Amniotic epithelial cell (primary cell): ENCODE measurements at regions not wholly inside any gene's neighbourhood (a gene's known extent, or its start where the extent isn't known, plus 50 kb on each side); places are given as distances from the start of the nearest gene placed in this dataset.

Experiments used
- DNase-seq: peaks from one replicate; pipeline ENCODE4 v3.0.0-alpha.2; 2010; ENCODE audit warnings: low read depth

GRCh38 chr10:118501171-118501570, 94.3 kb downstream of the PRLHR start:
- no peak for DNase-seq

DNA sequence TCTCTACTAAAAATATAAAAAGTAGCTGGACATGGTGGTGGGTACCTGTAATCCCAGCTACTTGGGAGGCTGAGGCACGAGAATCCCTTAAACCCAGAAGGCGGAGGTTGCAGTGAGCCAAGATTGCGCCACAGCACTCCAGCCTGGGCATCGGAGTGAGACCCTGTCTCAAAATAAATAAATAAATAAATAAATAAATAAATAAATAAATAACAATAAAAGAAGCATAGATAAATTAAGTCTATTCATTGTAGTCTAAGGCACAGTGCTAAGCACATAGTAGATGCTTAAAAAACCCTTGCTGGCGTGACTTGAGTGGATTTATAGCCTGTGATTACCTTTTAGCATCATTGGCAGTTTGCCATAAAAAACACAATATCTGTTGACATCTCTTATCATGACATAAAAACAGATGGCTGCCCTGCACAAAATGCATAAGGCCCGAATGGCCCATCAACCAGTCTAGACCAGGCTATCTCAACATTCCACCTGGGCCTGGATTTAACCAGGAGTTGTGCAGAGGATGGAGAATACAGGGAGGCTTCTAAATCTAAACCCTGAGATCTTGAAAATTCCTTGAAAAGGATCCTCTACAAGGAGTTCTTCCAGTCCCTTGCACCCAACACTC, 94.9 kb downstream of the PRLHR start:
- DNase-seq = no peak

GRCh38 chr10:118499186-118499585, 96.3 kb downstream of the PRLHR start:
- DNase-seq = no peak

DNA sequence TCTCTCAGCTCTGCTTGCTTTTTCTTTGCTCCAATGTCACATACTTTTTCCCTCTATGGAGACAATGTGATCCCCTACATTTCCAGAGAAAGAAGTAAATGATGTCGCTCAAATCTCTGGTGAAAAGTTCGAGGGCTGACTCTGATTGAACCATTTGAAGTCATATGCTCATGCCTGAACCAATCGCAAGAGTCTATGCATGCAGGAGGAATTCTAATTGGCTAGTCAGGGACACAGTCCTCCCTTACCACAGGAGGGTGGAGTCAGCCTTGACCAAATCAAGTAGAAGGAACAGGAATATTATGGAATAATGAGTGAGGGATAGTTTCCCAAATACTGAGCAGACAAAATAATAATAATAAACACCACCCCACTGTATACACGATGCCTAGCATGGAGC, 96.8 kb downstream of the PRLHR start:
- no peak for DNase-seq

DNA sequence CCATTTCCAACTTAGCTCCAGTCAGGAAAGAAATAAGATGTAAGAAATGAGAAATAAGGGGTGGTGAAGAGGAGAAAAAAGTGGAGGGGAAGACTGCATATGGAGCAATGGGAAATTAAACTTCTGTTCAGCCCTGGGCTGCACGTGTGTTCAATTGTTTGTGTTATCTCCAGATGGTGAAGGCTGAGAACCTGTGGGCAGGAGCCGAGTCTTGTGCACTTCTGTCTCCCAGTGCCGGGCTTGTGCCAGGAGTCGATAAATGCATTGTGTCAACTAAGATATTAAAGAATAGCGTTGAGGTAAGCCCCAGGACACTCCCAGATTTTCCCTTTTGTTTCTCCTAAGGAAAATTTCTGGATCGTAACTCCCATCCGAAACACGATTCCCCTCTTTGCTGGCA, 98.2 kb downstream of the PRLHR start:
- no peak for DNase-seq

GRCh38 chr10:118496525-118496924, 98.9 kb downstream of the PRLHR start:
- DNase-seq = no peak

DNA sequence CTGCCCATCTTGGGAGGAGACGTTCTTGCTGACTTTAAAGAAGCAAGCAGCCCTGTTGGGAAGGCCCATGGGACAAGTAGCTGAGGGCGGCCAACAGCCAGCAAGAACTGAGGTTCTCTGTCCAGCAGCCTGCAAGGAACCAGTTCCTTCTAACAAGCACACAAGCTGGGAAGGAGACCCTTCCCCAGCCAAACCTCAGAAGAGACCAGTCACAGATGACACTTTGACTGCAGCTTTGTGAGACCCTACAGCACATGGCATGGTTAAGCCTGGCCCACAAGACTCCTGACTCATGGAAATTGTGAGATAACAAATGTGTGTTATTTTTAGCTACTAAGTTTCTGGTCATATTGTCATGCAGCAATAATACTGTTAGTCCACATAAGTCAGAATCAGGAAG, 99.9 kb downstream of the PRLHR start:
- no peak for DNase-seq

DNA sequence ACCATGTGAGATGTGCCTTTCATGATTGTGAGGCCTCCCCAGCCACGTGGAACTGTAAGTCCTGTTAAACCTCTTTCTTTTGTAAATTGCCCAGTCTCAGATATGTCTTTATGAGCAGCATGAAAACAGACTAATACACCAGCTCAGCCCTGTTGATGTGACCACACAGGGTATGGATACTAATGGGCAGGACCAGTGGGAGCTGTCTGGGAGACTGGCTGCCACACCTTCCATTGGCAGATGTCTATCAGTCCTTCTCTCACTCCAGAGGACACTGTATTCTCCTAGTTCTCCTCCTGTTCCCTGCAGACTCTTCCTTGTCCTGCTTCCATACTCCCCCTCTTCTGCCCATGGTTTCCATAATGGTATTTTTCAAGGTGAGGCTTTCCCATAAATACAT, 104.4 kb downstream of the PRLHR start:
- no peak for DNase-seq

GRCh38 chr10:118488710-118489497, 106.5 kb downstream of the PRLHR start:
- DNase-seq = no peak

DNA sequence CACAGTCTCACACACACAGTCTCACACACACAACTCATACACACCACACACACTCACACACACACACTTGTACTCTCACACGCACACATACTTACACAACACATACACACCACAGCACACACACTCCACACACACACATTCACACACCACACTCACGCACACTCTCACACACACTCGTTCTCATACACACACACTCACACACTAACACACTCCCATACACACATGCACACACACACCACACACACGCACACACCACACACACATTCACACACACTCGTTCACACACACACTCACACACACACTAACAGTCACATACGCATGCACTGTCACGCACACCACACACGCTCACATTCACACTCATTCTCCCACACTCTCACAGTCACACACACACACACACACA, 109.8 kb downstream of the PRLHR start:
- no peak for DNase-seq

- no peak for DNase-seq
Observed at GRCh38 chr10:118484152-118484871, 111.1 kb downstream of the PRLHR start.

DNA sequence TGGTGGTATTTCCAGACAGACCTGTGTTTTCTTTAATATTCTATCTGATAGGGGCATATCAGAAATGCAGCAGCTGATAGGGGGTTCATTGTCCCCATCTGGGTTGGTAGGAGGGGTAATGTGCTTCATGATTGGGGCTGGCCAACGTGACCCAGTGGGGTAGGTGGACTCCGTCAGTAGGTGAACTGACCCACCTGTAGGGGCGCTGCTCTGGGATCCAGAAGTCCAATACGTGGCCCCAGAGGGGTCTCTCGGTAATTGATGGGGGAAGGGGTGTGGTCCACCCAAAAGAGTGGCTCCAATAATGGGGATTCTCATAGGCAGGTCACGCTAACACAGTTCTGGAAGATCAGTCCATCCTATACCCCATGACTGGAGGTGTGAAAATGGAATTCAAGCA, 112.0 kb downstream of the PRLHR start:
- DNase-seq = no peak

- no peak for DNase-seq
Observed at GRCh38 chr10:118482393-118483331, 112.8 kb downstream of the PRLHR start.

- DNase-seq = no peak
Observed at GRCh38 chr10:118481871-118482270, 113.6 kb downstream of the PRLHR start.

GRCh38 chr10:118475214-118475613, 120.2 kb downstream of the PRLHR start:
- no peak for DNase-seq

DNA sequence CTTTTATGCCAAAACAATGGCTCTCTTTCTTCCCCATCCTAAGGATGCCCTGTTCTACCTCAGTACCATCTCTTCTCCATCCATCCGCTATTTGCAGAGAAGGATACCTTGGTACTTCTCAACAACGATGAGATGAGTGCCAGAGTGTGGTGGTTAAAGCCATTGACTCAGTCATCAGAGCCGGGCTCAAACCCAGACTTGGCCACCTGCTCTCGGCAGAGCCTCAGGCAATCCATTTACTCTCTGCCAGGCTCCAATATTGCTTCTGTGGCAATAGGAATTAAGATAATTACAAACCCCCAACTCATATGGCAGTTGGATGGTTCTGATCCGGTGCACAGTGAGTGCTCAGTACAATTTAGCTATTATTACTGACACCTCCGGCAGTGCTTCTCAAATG, 121.3 kb downstream of the PRLHR start:
- no peak for DNase-seq

- no peak for DNase-seq
Observed at GRCh38 chr10:118473305-118473960, 122.0 kb downstream of the PRLHR start.

GRCh38 chr10:118472415-118473304, 122.8 kb downstream of the PRLHR start:
- no peak for DNase-seq

GRCh38 chr10:118471863-118472262, 123.6 kb downstream of the PRLHR start:
- DNase-seq = peak; percentile 21

GRCh38 chr10:118470470-118470869, 125.0 kb downstream of the PRLHR start:
- no peak for DNase-seq
